Activated CD4-positive, alpha-beta T cell treated with anti-CD3 and anti-CD28 coated beads, Interleukin-2, amount 50 U/mL, for 24 hours (primary cell): ENCODE measurements at regions not wholly inside any gene's neighbourhood (a gene's known extent, or its start where the extent isn't known, plus 50 kb on each side); places are given as distances from the start of the nearest gene placed in this dataset.

Experiments used
- DNase-seq, 2 donors: peaks; one replicate each; pipeline ENCODE4 v3.0.0-alpha.2; 2020; ENCODE audit warnings: low read depth in 1 of 2, low spot score in 1 of 2

GRCh38 chr19:5237190-5237780 lies 103.3 kb downstream of the PTPRS start:
- no peak for DNase-seq

DNA sequence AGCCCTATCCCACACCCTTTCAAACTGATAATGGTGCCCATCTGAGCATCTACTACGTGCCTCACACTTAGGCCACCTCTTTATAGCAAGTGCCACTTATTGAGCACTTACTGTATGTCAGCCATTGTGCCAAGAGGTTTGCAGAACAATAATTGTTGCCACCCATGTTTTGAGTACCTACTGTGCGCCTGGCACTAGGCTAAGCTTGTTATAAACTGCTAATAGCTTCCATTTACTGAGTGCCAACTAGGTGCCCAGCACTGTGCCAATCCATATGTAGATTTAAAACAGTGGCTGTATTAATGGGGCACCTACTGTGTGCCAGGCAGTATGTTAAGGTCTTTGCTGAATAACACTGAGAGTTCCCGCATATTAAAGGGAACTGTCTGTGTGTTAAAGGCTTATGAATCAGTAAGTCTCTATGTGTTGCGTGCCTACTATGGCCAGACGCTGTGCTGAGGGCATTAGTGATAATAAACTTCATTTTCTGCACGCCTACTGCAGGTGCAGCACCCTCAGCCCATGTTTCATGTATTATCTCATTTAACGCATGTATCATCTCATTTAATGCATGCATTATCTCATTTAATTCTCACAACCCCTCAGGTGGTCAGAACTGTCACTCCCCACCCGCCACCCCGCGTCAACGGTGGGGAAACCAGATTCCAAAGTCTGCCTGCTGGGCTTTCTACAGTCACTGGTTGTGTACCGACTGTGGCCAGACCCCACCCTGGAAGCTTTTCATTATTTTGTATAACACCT lies 105.0 kb downstream of the PTPRS start:
- no peak for DNase-seq

- DNase-seq = no peak
Observed at GRCh38 chr19:5234412-5234811, 106.2 kb downstream of the PTPRS start.

- DNase-seq = no peak
Observed at GRCh38 chr19:5232798-5233505, 107.7 kb downstream of the PTPRS start.

- no peak for DNase-seq
Observed at GRCh38 chr19:5231857-5232678, 108.5 kb downstream of the PTPRS start.

DNA sequence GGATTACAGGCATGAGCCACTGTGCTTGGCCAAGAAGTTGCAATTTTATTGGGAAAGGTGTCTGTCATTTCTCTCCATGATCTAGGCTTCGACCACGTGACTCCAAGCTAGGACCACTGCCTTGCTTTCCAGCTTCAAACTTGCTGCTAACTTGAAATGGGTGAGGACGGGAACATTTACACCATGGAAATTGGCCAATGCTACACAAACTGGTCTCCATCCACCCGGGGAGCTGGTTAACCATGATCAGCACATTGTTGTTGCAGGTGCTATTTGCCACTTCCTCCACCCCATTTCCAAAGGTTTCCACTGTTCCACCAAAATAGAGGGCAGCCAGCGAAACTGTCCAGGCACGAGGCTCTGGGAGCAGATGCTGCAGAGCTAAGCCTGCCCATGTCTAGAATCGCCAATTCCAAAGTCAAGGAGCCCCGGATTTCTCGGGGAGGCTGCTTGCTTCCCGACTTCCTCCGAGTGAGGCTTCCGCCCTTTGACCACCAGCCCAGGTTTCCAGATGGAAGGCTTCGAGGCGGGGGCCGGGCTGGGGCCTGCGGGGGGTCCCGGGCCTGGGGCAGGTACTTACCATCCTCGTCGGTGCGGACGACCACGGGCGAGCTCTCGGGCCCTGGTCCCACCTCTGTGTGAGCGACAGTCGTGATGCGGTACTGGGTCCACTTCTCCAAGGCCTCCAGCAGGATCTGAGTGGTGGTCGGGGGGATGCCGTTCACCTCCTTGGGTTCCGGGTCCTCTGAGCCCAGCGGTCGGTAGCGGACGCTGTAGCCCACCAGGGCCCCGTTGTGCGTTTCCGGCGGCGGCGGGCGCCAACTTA lies 109.7 kb downstream of the PTPRS start:
- no peak for DNase-seq

- no peak for DNase-seq
Observed at GRCh38 chr19:5229778-5230335, 110.8 kb downstream of the PTPRS start.

DNA sequence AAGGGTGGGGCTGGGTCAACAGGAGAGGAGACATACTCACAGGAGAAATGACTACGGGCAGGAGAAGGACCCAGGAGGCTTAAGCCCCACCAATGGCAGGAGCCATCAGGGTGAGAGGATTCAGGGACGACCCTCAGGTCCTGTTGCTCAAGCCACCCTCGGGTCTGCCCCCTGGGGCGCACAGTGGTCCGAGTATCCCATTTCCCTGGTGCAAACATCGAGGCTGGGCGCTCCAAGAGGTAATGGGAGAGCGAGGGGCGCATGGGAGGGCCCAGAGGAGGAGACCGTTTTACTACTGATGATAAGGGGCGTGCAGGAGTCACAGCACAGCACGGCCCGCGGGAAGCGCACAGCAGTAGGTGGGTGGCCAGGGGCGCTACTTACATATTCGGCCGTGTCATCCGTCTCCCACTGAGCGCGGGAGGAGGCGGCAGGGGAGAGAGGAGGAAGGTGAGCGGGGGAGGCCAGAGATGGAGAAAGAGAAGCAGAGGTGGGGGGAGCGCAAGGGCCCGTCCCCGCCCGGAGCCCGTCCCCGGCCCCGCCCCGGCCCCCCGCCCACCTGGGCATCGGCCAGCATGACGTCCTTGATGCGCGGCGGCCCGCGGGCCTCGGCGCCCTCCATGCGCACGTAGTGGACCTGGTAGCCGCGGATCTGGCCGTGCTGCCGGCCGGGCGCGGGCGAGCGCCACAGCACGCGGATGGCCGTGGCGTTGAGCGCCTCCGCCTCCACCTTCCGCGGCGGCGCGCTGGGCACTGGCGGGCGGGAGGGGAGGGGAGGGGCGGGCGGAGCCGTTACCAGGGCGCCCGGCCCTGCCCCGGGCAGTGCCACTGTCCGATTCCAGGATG lies 111.5 kb downstream of the PTPRS start:
- DNase-seq = no peak

- no peak for DNase-seq
Observed at GRCh38 chr19:5228490-5228889, 112.1 kb downstream of the PTPRS start.

GRCh38 chr19:5225486-5226345 lies 114.9 kb downstream of the PTPRS start:
- DNase-seq = no peak

- DNase-seq = no peak
Observed at GRCh38 chr19:5224480-5224879, 116.1 kb downstream of the PTPRS start.

DNA sequence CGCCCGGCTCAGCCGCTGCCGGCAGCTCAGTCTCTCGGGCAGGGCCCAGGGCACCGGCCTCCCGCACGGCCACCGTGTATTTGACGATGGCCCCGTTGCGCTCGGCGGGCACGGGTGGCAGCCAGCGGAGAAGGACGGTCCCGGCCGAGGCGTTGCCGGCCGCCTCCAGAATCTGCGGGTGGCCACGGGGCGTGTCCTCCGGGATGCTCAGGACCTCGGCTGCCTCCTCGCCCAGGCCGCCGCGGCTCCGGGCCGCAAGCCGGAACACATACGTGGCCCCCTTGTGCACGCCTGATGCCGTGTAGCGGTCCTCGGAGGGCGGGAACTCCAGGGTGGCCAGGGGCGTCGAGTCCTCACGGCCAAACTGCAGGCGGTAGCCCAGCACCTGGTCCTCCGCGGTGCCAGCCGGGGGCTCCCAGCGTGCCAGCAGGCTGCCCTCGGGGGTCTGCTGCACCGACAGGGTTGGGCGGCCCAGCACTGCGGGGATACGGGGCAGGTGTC lies 117.7 kb downstream of the PTPRS start:
- DNase-seq = no peak

DNA sequence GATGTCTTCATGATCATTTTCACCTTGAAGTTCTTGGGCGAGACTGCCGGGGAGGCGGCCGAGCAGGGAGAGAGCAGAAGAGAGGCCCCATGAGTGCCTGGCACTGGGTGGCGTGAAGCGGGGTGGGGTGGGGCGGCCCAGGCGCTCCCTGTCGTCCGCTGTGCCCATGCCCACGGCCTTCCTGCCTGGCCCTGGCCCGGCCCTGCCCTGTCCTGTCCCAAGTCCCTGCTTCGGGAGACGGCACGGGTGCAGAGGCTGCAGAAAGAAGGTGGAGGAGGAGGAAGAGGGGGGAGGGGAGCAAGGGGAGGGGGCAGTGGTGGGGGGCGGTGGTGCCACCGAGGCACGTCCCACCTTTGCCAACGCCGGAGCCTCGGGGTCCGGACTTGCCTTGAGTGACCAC lies 118.4 kb downstream of the PTPRS start:
- no peak for DNase-seq

GRCh38 chr19:5220866-5221265 lies 119.7 kb downstream of the PTPRS start:
- DNase-seq = no peak

DNA sequence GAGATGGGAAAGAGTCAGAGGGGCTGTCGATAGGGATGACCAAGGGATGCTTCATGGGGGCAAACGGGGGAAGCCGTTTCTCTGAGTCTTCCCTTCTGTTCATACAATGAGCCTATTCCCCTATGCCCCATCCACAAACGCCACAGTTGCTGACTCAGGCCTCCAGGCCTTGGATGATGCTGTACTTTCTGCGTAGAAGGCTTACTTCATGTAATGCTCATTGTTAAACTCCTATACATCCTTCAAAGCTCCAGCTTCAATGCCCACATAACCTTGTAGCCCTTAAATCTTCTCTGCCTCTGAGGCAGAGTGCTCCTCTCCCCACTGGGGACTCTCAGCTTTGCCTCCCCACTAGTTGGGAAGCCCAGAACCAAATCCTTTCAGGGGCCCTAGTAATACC lies 120.3 kb downstream of the PTPRS start:
- no peak for DNase-seq

DNA sequence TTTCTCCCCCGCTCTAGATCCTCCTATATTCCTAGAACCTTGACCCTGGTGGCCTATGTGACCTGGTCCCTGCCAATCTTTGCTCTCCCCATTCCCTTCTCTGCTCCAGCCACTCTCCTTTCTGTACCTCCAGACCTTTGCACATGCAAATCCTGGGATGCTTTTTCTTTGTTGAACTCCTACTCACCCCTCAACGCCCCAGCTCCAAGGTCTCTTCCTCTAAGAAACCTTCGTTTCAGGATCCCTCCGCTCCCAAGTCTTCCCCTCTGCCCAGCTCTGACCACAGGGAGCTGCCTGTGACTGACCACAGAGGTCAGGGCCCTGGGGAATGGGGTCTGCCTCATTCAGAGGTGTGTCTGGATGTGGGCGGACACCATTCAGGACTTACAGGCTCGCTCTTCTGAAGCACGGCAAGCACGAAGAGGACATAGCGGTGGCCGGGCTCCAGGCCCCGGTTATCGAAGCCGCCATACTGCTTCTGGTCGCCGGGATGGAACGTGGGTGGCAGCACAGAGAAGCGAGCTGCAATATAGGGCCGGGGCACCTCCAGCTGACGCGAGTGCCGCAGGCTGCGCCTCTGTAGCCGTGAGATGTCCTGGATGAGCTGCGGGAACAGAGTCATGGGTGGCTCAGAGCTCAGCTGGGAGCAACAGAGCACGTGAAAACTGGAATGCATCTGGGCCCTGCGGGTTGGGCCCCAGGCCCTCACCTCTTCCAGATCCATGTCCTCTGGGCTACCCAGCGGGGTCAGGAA lies 120.9 kb downstream of the PTPRS start:
- no peak for DNase-seq

DNA sequence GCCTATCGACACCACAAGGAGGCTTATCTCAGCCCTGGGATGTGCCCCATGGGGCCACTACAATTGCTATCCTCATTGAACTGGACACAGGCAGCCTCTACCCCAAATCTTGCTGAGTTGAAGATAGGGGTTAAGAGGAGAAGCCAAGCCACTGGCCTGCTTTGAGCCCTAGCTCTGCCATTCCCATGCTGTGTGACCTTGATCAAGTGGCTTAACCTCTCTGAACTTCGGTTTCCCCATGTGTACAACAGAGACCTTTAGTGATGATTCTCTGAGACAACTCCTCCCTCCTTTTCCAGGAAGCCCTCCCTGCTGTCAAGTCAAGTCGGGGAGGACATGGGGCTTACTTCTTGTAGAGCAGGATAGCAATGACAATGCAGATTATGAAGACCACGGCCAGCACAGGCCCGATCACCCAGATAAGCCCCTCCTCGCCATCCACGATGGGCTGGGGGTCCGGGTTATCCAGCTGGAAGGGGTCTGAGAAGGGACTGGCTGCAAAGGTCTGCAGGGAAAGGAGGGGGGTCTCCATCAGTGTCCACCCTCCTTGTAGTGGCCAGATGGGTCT lies 121.6 kb downstream of the PTPRS start:
- DNase-seq = no peak
